MCF 10A (cell line): ENCODE measurements at regions not wholly inside any gene's neighbourhood (a gene's known extent, or its start where the extent isn't known, plus 50 kb on each side); places are given as distances from the start of the nearest gene placed in this dataset.

Experiments used
- BruUV-seq: library from RNA; stranded (reverse); fragments of 400-500 nt; replicated peaks from 2 replicates; lab custom pipeline; 2021; lab: Mats Ljungman, UMichigan
- CTCF ChIA-PET: fragments of 300-600 bp; sonication (Branson Sonifier 250); formaldehyde crosslinking; extraction: SDS; loops from one replicate; lab custom pipeline; 2021; ENCODE audit warnings: antibody characterized with exemption, inconsistent platforms; lab: Yijun Ruan, JAX
- POLR2A ChIA-PET: fragments of 300-600, 350-650 bp; sonication (Branson Sonifier 250); formaldehyde crosslinking; extraction: SDS; loops from one replicate; lab custom pipeline; 2020; ENCODE audit warnings: antibody characterized with exemption, inconsistent platforms; lab: Yijun Ruan, JAX
- DNase-seq: peaks from one replicate; pipeline ENCODE4 v3.0.0-alpha.2; 2018; ENCODE audit not compliant: unreplicated experiment
- H3K27ac Mint-ChIP-seq: one replicate; pipeline ENCODE4 v1.8.0; 2022; ENCODE audit warnings: mild to moderate bottlenecking, low read depth, mixed read lengths; ENCODE audit not compliant: unreplicated experiment
- H3K27me3 Mint-ChIP-seq: one replicate; pipeline ENCODE4 v1.8.0; 2022; ENCODE audit warnings: mixed read lengths; ENCODE audit not compliant: insufficient read depth, unreplicated experiment
- H3K36me3 Mint-ChIP-seq: one replicate; pipeline ENCODE4 v1.8.0; 2022; ENCODE audit warnings: mild to moderate bottlenecking, moderate library complexity, mixed read lengths; ENCODE audit not compliant: insufficient read depth, unreplicated experiment
- H3K4me1 Mint-ChIP-seq: one replicate; pipeline ENCODE4 v1.8.0; 2022; ENCODE audit warnings: mixed read lengths; ENCODE audit not compliant: insufficient read depth, unreplicated experiment
- H3K4me3 Mint-ChIP-seq: one replicate; pipeline ENCODE4 v1.8.0; 2022; ENCODE audit warnings: mild to moderate bottlenecking, moderate library complexity, mixed read lengths; ENCODE audit not compliant: unreplicated experiment
- H3K9me3 Mint-ChIP-seq: one replicate; pipeline ENCODE4 v1.8.0; 2022; ENCODE audit warnings: mixed read lengths; ENCODE audit not compliant: unreplicated experiment
- intact Hi-C: fragments of 100-400 bp; cut with micrococcal nuclease; formaldehyde crosslinking; loops from 2 replicates; pipeline ENCODE4 v1.14.1; 2022
- TF ChIP-seq, protein P1 (sequence below): fragments of 200-600 bp; IDR thresholded peaks from one replicate; pipeline ENCODE4 v1.8.0; 2022; ENCODE audit warnings: antibody characterized with exemption, mild to moderate bottlenecking; ENCODE audit not compliant: unreplicated experiment

DNA sequence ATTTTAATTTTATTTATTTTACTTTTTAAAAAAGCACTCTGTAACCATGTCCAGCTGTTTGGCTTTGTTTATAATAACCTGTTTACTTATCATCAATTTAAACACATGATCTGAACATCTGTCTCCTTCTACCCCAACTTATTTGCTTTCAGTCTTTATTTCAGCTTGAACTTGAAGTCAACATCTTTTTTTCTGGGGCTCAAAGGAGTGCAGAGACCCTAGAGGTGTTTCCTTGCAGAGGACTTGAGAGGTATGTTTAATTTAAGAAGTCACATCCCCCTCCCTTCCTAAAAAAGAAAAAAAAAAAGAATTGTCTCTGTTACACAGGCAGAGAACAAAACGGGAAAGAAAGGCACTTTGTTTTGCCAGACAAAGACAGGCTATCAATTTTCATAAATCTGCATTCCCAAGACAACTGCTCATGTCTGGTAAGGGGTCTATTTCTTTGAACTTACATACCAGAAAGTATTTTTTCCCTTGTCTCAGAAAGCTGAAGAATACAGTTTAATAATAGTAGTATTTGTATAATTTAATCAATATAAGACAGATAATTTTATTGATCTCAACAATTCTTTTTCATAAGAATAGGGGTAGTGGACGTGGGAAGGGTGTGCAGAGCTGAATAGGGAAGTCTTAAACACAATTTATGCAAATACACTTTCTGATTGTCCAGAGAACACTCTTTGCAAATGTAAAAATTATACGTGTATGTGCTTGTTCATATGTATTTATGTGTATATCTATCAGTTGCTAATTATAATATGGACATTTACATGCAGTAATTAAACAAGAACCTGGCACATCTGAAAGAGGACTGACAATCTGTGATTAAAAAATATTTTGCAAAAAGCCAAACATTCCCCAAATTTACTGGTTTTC lies 109.7 kb upstream of the PDZRN3 start:
- H3K4me1 Mint-ChIP-seq, result no peaks in the 10 kb centered on the region
- no peaks in the 10 kb centered on the region for H3K27me3 Mint-ChIP-seq
- POLR2A ChIA-PET, result no interaction called here
- H3K27ac Mint-ChIP-seq, result no peak overlapping the region
- no peak overlapping the region for H3K4me3 Mint-ChIP-seq
- no peaks in the 10 kb centered on the region for H3K9me3 Mint-ChIP-seq
- H3K36me3 Mint-ChIP-seq, result no peaks in the 10 kb centered on the region
- DNase-seq, result no peak
- intact Hi-C loops, result no loop called here
- CTCF ChIA-PET, result no interaction called here
- TF ChIP-seq, protein P1, sequence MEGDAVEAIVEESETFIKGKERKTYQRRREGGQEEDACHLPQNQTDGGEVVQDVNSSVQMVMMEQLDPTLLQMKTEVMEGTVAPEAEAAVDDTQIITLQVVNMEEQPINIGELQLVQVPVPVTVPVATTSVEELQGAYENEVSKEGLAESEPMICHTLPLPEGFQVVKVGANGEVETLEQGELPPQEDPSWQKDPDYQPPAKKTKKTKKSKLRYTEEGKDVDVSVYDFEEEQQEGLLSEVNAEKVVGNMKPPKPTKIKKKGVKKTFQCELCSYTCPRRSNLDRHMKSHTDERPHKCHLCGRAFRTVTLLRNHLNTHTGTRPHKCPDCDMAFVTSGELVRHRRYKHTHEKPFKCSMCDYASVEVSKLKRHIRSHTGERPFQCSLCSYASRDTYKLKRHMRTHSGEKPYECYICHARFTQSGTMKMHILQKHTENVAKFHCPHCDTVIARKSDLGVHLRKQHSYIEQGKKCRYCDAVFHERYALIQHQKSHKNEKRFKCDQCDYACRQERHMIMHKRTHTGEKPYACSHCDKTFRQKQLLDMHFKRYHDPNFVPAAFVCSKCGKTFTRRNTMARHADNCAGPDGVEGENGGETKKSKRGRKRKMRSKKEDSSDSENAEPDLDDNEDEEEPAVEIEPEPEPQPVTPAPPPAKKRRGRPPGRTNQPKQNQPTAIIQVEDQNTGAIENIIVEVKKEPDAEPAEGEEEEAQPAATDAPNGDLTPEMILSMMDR, result no peak
- no TSS peak for BruUV-seq

- ChIA-PET POLR2A (no interaction called here), CTCF (no interaction called here)
- H3K4me3 Mint-ChIP-seq, result no peak overlapping the region
- BruUV-seq, result no TSS peak
- H3K4me1 Mint-ChIP-seq, result no peaks in the 10 kb centered on the region
- intact Hi-C loops, result no loop called here
- H3K36me3 Mint-ChIP-seq, result no peaks in the 10 kb centered on the region
- TF ChIP-seq, protein P1, result no peak
- H3K9me3 Mint-ChIP-seq, result no peaks in the 10 kb centered on the region
- no peak overlapping the region for H3K27ac Mint-ChIP-seq
- H3K27me3 Mint-ChIP-seq, result no peaks in the 10 kb centered on the region
- no peak for DNase-seq
Observed at GRCh38 chr3:73733746-73734145, 109.0 kb upstream of the PDZRN3 start.

DNA sequence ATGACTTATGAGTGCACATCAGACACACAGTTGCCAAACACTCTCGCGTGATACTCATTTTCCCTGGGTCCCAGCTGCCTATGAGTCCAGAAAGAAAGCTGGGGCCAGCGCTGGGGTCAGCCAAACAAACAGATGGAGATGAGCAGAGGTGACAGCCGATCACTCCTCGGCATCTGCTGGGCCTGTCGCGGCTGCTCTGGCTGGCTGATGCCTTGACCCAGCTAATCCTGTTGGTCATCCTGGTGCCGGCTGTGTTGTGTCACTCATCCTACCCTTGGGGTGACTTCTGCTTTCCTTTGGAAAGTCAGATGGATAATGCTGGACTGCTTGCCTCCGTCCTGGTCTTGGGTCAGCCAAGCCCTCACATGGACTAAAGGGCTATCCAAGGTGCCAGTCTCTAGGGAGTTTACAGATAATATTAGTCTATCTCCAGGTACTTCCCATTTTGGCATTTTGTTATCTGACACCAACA lies 105.3 kb upstream of the PDZRN3 start:
- no peak for DNase-seq
- Mint-ChIP-seq H3K27ac (no peak overlapping the region), H3K36me3 (no peaks in the 10 kb centered on the region), H3K27me3 (no peaks in the 10 kb centered on the region), H3K4me1 (peaks cover 19% of the 10 kb centered on the region), H3K4me3 (no peak overlapping the region), H3K9me3 (no peaks in the 10 kb centered on the region)
- intact Hi-C loops, result no loop called here
- CTCF ChIA-PET, result interaction anchor here (0.6 to 1.3 kb wide), 2 partner anchors 10 to 1520 kb away, joined by 3 to 7 read pairs; no protein-coding TSS in a partner anchor
- BruUV-seq, result no TSS peak
- POLR2A ChIA-PET, result interaction anchor here (0.5 kb wide), 1 partner anchor 18 kb away, joined by 3 read pairs; no protein-coding TSS in a partner anchor
- TF ChIP-seq, protein P1, result no peak

DNA sequence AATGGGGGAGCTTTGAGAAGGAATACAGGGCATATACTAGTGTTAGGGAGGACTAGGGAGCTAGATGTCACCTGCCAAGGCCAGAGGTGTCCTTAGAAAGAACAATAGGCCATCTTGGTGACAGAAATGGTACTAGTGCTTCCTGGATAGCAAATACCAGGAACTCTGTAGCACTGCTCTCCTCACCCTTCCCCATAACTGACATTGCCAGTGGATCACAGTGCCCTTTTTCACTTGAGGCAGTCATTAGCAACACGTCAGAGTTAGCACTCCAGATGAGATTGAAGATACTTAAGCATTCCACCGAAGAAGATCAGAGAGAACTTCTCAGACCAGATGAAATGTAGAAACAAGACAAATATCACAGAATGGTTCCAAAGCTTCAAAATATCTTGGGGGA lies 103.1 kb upstream of the PDZRN3 start:
- TF ChIP-seq, protein P1, result no peak
- no peaks in the 10 kb centered on the region for H3K27me3 Mint-ChIP-seq
- no peaks in the 10 kb centered on the region for H3K36me3 Mint-ChIP-seq
- H3K27ac Mint-ChIP-seq, result peak overlapping the region; percentile 4
- intact Hi-C loops, result no loop called here
- peaks cover 19% of the 10 kb centered on the region for H3K4me1 Mint-ChIP-seq
- H3K4me3 Mint-ChIP-seq, result no peak overlapping the region
- DNase-seq, result no peak
- BruUV-seq, result no TSS peak
- CTCF ChIA-PET, result interaction anchor here (1.1 to 1.2 kb wide), 2 partner anchors 90 to 295 kb away, joined by 3 to 4 read pairs; no protein-coding TSS in a partner anchor
- POLR2A ChIA-PET, result interaction anchor here (0.9 to 1.0 kb wide), 2 partner anchors 17 to 67 kb away, joined by 3 read pairs; no protein-coding TSS in a partner anchor
- no peaks in the 10 kb centered on the region for H3K9me3 Mint-ChIP-seq
